ENCODE measurements at regions not wholly inside any gene's neighbourhood (a gene's known extent, or its start where the extent isn't known, plus 50 kb on each side); places are given as distances from the start of the nearest gene placed in this dataset.
"Not testable (repeated sequence)": the region's sequence is repeated elsewhere in the genome, so short reads cannot be mapped to it uniquely, and the experiment has no call there.

- intact Hi-C loops (cut with DNase I) = no loop called here
- Histone ChIP-seq H3K4me1 (ENCODE audit: control insufficient read depth in 1 of 2, insufficient read depth in 2 of 2, low read length in 2 of 2) (no peaks in the 10 kb centered on the region), H3K4me3 (ENCODE audit: low read length in 2 of 2) (no peak overlapping the region)
These were observed 374.8 kb downstream of the GPAT3 start for GRCh38 chr4:83910693-83911092.

GRCh38 chr4:83906561-83906960, 370.7 kb downstream of the GPAT3 start:
- H3K36me3 ChIP-seq (ENCODE audit: control insufficient read depth in 1 of 2, insufficient read depth in 2 of 2, low read length in 1 of 2) = no peaks in the 10 kb centered on the region

More at GRCh38 chr4:83910693-83911092, 374.8 kb downstream of the GPAT3 start:
- ATAC-seq (ENCODE audit: low FRiP score) (no peak), DNase-seq (no peak)
- Histone ChIP-seq H3K36me3 (ENCODE audit: control insufficient read depth in 1 of 2, insufficient read depth in 2 of 2, low read length in 1 of 2) (no peaks in the 10 kb centered on the region), H3K27me3 (ENCODE audit: control insufficient read depth in 1 of 2, insufficient read depth in 2 of 2, low read length in 1 of 2) (no peaks in the 10 kb centered on the region), H3K9me3 (ENCODE audit: control insufficient read depth, low read length) (no peaks in the 10 kb centered on the region), H3K27ac (ENCODE audit: low read depth in 1 of 2, low read length in 2 of 2) (no peak overlapping the region)
- WGBS, 2 donors = 9 to 35% methylated on average over 1 of the region's 1 CpG

GRCh38 chr4:83905952-83906351, 370.0 kb downstream of the GPAT3 start:
- Histone ChIP-seq H3K4me3 (ENCODE audit: low read length in 2 of 2) (no peak overlapping the region), H3K4me1 (ENCODE audit: control insufficient read depth in 1 of 2, insufficient read depth in 2 of 2, low read length in 2 of 2) (no peaks in the 10 kb centered on the region), H3K9me3 (ENCODE audit: control insufficient read depth, low read length) (no peaks in the 10 kb centered on the region), H3K27me3 (ENCODE audit: control insufficient read depth in 1 of 2, insufficient read depth in 2 of 2, low read length in 1 of 2) (no peaks in the 10 kb centered on the region), H3K36me3 (ENCODE audit: control insufficient read depth in 1 of 2, insufficient read depth in 2 of 2, low read length in 1 of 2) (no peaks in the 10 kb centered on the region), H3K27ac (ENCODE audit: low read depth in 1 of 2, low read length in 2 of 2) (no peak overlapping the region)
- ATAC-seq (ENCODE audit: low FRiP score) (no peak), DNase-seq (no peak)
- intact Hi-C loops (cut with DNase I) = no loop called here

More at GRCh38 chr4:83906561-83906960, 370.7 kb downstream of the GPAT3 start:
- no peak for ATAC-seq (ENCODE audit: low FRiP score)
- Histone ChIP-seq H3K4me1 (ENCODE audit: control insufficient read depth in 1 of 2, insufficient read depth in 2 of 2, low read length in 2 of 2) (no peaks in the 10 kb centered on the region), H3K9me3 (ENCODE audit: control insufficient read depth, low read length) (no peaks in the 10 kb centered on the region), H3K27me3 (ENCODE audit: control insufficient read depth in 1 of 2, insufficient read depth in 2 of 2, low read length in 1 of 2) (no peaks in the 10 kb centered on the region), H3K4me3 (ENCODE audit: low read length in 2 of 2) (no peak overlapping the region), H3K27ac (ENCODE audit: low read depth in 1 of 2, low read length in 2 of 2) (no peak overlapping the region)
- 55 to 59% methylated on average over 2 of the region's 2 CpGs for WGBS, 2 donors
- no peak for DNase-seq
- intact Hi-C loops (cut with DNase I) = no loop called here

GRCh38 chr4:83903740-83904139, 367.8 kb downstream of the GPAT3 start:
- H3K36me3 ChIP-seq (ENCODE audit: control insufficient read depth in 1 of 2, insufficient read depth in 2 of 2, low read length in 1 of 2); H3K4me1 ChIP-seq (ENCODE audit: control insufficient read depth in 1 of 2, insufficient read depth in 2 of 2, low read length in 2 of 2); H3K9me3 ChIP-seq (ENCODE audit: control insufficient read depth, low read length); DNase-seq; H3K27ac ChIP-seq (ENCODE audit: low read depth in 1 of 2, low read length in 2 of 2); H3K27me3 ChIP-seq (ENCODE audit: control insufficient read depth in 1 of 2, insufficient read depth in 2 of 2, low read length in 1 of 2); intact Hi-C loops (cut with DNase I); H3K4me3 ChIP-seq (ENCODE audit: low read length in 2 of 2); ATAC-seq (ENCODE audit: low FRiP score): not testable (repeated sequence)
- WGBS, 2 donors = 1 to 39% methylated on average over 1 of the region's 1 CpG

- Histone ChIP-seq H3K27me3 (ENCODE audit: control insufficient read depth in 1 of 2, insufficient read depth in 2 of 2, low read length in 1 of 2) (no peaks in the 10 kb centered on the region), H3K4me3 (ENCODE audit: low read length in 2 of 2) (no peak overlapping the region), H3K9me3 (ENCODE audit: control insufficient read depth, low read length) (peaks cover 2% of the 10 kb centered on the region), H3K36me3 (ENCODE audit: control insufficient read depth in 1 of 2, insufficient read depth in 2 of 2, low read length in 1 of 2) (no peaks in the 10 kb centered on the region), H3K27ac (ENCODE audit: low read depth in 1 of 2, low read length in 2 of 2) (no peak overlapping the region), H3K4me1 (ENCODE audit: control insufficient read depth in 1 of 2, insufficient read depth in 2 of 2, low read length in 2 of 2) (no peaks in the 10 kb centered on the region)
- intact Hi-C loops (cut with DNase I) = no loop called here
- no peak for ATAC-seq (ENCODE audit: low FRiP score)
- 22 to 26% methylated on average over 1 of the region's 1 CpG for WGBS, 2 donors
- no peak for DNase-seq
These were observed 358.9 kb downstream of the GPAT3 start for GRCh38 chr4:83894831-83895230.

GRCh38 chr4:83890816-83891215, 354.9 kb downstream of the GPAT3 start:
- H3K4me3 ChIP-seq (ENCODE audit: low read length in 2 of 2) = no peak overlapping the region
- H3K9me3 ChIP-seq (ENCODE audit: control insufficient read depth, low read length) = peaks cover 2% of the 10 kb centered on the region
- 92% methylated on average over 1 of the region's 1 CpG for WGBS, 2 donors
- no peaks in the 10 kb centered on the region for H3K4me1 ChIP-seq (ENCODE audit: control insufficient read depth in 1 of 2, insufficient read depth in 2 of 2, low read length in 2 of 2)
- no peaks in the 10 kb centered on the region for H3K27me3 ChIP-seq (ENCODE audit: control insufficient read depth in 1 of 2, insufficient read depth in 2 of 2, low read length in 1 of 2)
- intact Hi-C loops (cut with DNase I) = no loop called here
- H3K27ac ChIP-seq (ENCODE audit: low read depth in 1 of 2, low read length in 2 of 2) = no peak overlapping the region
- no peak for ATAC-seq (ENCODE audit: low FRiP score)
- DNase-seq = no peak
- no peaks in the 10 kb centered on the region for H3K36me3 ChIP-seq (ENCODE audit: control insufficient read depth in 1 of 2, insufficient read depth in 2 of 2, low read length in 1 of 2)

- H3K4me1 ChIP-seq (ENCODE audit: control insufficient read depth in 1 of 2, insufficient read depth in 2 of 2, low read length in 2 of 2) = no peaks in the 10 kb centered on the region
- intact Hi-C loops (cut with DNase I) = no loop called here
- H3K36me3 ChIP-seq (ENCODE audit: control insufficient read depth in 1 of 2, insufficient read depth in 2 of 2, low read length in 1 of 2) = no peaks in the 10 kb centered on the region
- H3K4me3 ChIP-seq (ENCODE audit: low read length in 2 of 2) = no peak overlapping the region
- H3K27me3 ChIP-seq (ENCODE audit: control insufficient read depth in 1 of 2, insufficient read depth in 2 of 2, low read length in 1 of 2) = no peaks in the 10 kb centered on the region
- 85 to 88% methylated on average over 2 of the region's 2 CpGs for WGBS, 2 donors
- H3K9me3 ChIP-seq (ENCODE audit: control insufficient read depth, low read length) = peaks cover 2% of the 10 kb centered on the region
- no peak for DNase-seq
- no peak overlapping the region for H3K27ac ChIP-seq (ENCODE audit: low read depth in 1 of 2, low read length in 2 of 2)
- ATAC-seq (ENCODE audit: low FRiP score) = no peak
These were observed 354.3 kb downstream of the GPAT3 start for GRCh38 chr4:83890231-83890630.

GRCh38 chr4:83889802-83890201, 353.9 kb downstream of the GPAT3 start:
- no peak overlapping the region for H3K4me3 ChIP-seq (ENCODE audit: low read length in 2 of 2)
- ATAC-seq (ENCODE audit: low FRiP score) = no peak
- 80 to 88% methylated on average over 2 of the region's 2 CpGs for WGBS, 2 donors
- H3K27me3 ChIP-seq (ENCODE audit: control insufficient read depth in 1 of 2, insufficient read depth in 2 of 2, low read length in 1 of 2) = no peaks in the 10 kb centered on the region
- no peak overlapping the region for H3K27ac ChIP-seq (ENCODE audit: low read depth in 1 of 2, low read length in 2 of 2)
- intact Hi-C loops (cut with DNase I) = no loop called here
- no peak for DNase-seq
- H3K36me3 ChIP-seq (ENCODE audit: control insufficient read depth in 1 of 2, insufficient read depth in 2 of 2, low read length in 1 of 2) = no peaks in the 10 kb centered on the region
- peaks cover under 1% of the 10 kb centered on the region for H3K9me3 ChIP-seq (ENCODE audit: control insufficient read depth, low read length)
- no peaks in the 10 kb centered on the region for H3K4me1 ChIP-seq (ENCODE audit: control insufficient read depth in 1 of 2, insufficient read depth in 2 of 2, low read length in 2 of 2)

GRCh38 chr4:83885256-83886182, 349.6 kb downstream of the GPAT3 start:
- no peak for DNase-seq
- Histone ChIP-seq H3K4me3 (ENCODE audit: low read length in 2 of 2) (no peak overlapping the region), H3K4me1 (ENCODE audit: control insufficient read depth in 1 of 2, insufficient read depth in 2 of 2, low read length in 2 of 2) (no peaks in the 10 kb centered on the region), H3K27ac (ENCODE audit: low read depth in 1 of 2, low read length in 2 of 2) (no peak overlapping the region), H3K27me3 (ENCODE audit: control insufficient read depth in 1 of 2, insufficient read depth in 2 of 2, low read length in 1 of 2) (no peaks in the 10 kb centered on the region), H3K36me3 (ENCODE audit: control insufficient read depth in 1 of 2, insufficient read depth in 2 of 2, low read length in 1 of 2) (no peaks in the 10 kb centered on the region), H3K9me3 (ENCODE audit: control insufficient read depth, low read length) (no peaks in the 10 kb centered on the region)
- intact Hi-C loops (cut with DNase I) = no loop called here
- WGBS, 2 donors = 56 to 57% methylated on average over 6 of the region's 6 CpGs
- ATAC-seq (ENCODE audit: low FRiP score) = no peak

Measured in aorta (tissue), 5 donors.